ENCODE measurements at regions not wholly inside any gene's neighbourhood (a gene's known extent, or its start where the extent isn't known, plus 50 kb on each side); places are given as distances from the start of the nearest gene placed in this dataset.

- DNase-seq: no peak
Measured at GRCh38 chr2:181396256-181397123, 60.7 kb upstream of the ITGA4 start.

- DNase-seq: no peak
Measured at GRCh38 chr2:181397331-181397730, 59.9 kb upstream of the ITGA4 start.

- no peak for DNase-seq
Measured at GRCh38 chr2:181398000-181398399, 59.2 kb upstream of the ITGA4 start.

GRCh38 chr2:181399027-181399426 lies 58.2 kb upstream of the ITGA4 start:
- DNase-seq: no peak

- no peak for DNase-seq
Measured at GRCh38 chr2:181404472-181404871, 52.7 kb upstream of the ITGA4 start.

- no peak for DNase-seq
Measured at GRCh38 chr2:181407171-181407570, 50.0 kb upstream of the ITGA4 start.
